Coronary artery (tissue), 2 donors: ENCODE measurements at regions not wholly inside any gene's neighbourhood (a gene's known extent, or its start where the extent isn't known, plus 50 kb on each side); places are given as distances from the start of the nearest gene placed in this dataset.

Experiments
- DNase-seq: peaks from one replicate; pipeline ENCODE4 v3.0.0-alpha.2; 2017; ENCODE audit warnings: low spot score
- H3K27ac ChIP-seq, 2 donors: fragments of 200-600 bp; sonication (generic); one replicate each; pipeline ENCODE4 v1.5.1; 2016 to 2019
- H3K4me3 ChIP-seq: fragments of 200-600 bp; sonication (generic); 2 replicates; pipeline ENCODE4 v1.5.1; 2016; ENCODE audit warnings: mild to moderate bottlenecking, moderate library complexity
- TF ChIP-seq, protein P1 (sequence below): fragments of 200-600 bp; sonication (generic); IDR thresholded peaks from one replicate; pipeline ENCODE4 v1.5.1; 2019; ENCODE audit warnings: antibody characterized with exemption

DNA sequence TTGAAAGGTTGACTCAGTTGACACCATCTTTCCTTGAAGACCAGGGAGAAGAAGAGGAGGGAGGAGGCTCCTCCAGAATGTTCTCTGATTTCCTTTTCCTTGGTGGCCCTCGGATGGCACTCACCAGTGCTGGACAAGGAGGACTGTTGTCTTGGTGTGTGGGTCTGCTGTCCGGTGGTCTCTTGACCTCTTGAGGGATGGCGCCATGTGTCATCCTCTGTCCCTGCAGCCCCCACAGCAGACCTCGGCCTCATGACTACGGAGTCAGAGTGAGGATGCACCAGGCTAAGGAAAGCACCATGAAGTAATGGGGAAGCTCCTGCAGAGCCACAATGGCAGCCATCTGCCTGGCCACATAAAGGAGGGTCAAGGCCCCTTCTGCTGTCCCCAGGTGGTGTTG, 475.0 kb downstream of the GLRX3 start:
- Histone ChIP-seq H3K4me3 (no peak overlapping the region), H3K27ac (no peak overlapping the region)
- DNase-seq = no peak
- TF ChIP-seq, protein P1, sequence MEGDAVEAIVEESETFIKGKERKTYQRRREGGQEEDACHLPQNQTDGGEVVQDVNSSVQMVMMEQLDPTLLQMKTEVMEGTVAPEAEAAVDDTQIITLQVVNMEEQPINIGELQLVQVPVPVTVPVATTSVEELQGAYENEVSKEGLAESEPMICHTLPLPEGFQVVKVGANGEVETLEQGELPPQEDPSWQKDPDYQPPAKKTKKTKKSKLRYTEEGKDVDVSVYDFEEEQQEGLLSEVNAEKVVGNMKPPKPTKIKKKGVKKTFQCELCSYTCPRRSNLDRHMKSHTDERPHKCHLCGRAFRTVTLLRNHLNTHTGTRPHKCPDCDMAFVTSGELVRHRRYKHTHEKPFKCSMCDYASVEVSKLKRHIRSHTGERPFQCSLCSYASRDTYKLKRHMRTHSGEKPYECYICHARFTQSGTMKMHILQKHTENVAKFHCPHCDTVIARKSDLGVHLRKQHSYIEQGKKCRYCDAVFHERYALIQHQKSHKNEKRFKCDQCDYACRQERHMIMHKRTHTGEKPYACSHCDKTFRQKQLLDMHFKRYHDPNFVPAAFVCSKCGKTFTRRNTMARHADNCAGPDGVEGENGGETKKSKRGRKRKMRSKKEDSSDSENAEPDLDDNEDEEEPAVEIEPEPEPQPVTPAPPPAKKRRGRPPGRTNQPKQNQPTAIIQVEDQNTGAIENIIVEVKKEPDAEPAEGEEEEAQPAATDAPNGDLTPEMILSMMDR = no peak

DNA sequence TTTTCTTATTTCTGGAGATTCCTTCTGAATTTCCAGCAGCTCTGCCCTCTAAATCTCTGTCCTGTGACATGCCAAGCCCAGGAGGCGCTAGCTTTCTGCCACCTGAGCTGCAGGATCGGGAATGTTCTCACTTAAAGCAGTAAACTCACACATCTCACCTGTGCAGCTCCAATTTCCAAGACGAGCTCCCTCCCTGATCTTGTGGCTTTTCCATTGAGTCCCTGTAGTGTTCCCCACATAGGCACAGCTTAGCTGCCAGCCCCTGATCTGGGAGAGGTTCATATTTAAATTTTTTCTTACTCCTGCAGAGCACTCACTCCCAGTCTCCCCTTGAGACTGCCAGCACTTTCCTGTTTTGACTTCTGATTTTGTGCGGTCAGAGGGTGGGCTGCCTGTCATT, 479.3 kb downstream of the GLRX3 start:
- no peak for DNase-seq

DNA sequence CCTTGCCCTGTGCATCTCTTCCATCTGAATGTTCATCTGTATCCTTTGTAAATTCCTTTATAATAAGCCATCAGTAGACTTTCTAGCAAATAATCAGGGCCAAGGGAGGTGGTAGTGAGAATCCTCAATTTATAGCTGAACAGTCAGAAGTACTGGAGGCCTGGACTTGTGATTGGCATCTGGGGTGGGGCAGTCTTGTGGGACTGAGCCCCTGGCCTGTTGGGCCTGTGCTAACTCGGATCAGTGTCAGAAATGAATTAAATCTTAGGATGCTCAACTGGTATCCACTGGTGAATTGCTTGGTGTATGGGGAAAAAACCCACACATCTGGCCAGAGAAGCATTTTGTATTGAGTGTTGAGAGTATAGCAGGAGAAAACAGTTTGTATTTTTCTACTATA, 481.8 kb downstream of the GLRX3 start:
- TF ChIP-seq, protein P1 = no peak
- no peak for DNase-seq
- Histone ChIP-seq H3K4me3 (no peak overlapping the region), H3K27ac (no peak overlapping the region)

More for the DNA sequence above, 479.3 kb downstream of the GLRX3 start:
- H3K4me3 ChIP-seq = no peak overlapping the region
- H3K27ac ChIP-seq = no peak overlapping the region
- TF ChIP-seq, protein P1 = no peak

DNA sequence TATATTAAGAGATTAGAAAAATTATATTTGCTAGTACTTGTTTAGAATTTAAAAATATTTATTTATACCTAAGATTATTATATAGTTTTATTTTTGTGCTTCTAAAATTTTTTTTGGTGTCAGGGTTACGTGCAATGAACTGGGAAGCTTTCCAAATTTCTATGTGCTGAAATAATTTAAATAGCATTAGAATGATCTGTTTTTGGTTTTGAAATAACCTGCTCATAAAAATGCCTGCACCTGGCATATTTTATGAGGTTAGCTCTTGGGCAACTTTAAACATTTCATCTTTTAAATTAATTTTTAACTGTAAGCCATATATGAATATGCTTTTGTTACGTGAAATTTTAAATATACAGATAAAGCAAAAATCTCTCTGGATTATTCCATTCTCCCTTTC, 482.5 kb downstream of the GLRX3 start:
- DNase-seq = no peak
- Histone ChIP-seq H3K4me3 (no peak overlapping the region), H3K27ac (no peak overlapping the region)
- TF ChIP-seq, protein P1 = no peak

DNA sequence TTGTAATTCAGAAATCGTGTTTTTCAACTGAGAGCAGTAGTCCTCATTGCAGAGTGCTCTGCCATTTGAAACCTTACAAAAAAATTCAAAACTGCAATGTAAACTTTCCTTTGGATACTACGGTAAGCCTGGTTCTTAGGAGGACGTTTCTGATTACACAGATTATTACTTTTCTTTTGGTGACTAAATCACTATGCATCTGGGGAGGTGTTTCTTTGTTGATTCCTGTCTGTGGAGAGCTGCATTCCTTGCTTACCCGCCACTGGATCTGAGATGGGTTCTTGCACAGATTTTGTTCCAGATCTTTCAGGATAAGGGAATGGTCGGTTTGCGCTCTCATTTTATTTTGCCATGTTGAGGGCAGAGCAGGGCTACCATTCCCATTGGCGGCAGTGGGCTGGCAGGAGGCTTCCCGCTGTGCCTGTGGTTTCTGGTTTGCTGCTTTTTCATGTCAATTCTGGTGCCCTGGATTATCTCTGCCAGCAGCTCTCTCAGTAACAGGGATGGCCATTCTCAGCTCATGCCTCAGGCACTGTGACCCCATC, 485.1 kb downstream of the GLRX3 start:
- H3K27ac ChIP-seq = no peak overlapping the region
- no peak overlapping the region for H3K4me3 ChIP-seq
- TF ChIP-seq, protein P1 = no peak
- no peak for DNase-seq

DNA sequence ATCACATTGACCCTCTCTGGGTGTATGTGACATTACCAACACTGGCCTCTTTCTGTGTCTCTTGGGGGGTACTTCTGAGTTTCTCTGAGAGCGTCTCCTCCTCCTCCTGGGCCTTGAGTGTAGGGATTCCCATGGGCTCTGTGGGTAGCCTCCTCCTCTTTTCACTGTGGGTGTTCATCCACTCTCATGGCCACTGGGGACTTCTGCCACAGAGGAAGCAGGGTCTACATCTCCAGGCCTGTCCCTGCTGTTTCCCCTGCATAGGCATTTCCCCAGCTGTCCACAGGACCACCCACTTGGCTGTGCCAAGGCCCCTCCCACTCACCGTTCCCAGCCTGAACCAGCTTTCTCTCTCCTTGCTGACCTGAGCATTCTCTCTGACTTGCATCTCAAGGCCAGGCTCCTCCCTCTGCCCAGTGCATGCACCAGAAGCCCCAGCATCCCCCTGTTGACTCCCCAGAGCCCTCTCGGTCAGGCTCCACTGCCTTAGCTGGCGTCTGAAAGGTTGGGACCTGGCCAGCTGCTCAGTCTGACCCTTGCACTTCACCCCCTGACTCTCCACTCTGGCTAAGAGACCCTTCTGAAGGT, 487.6 kb downstream of the GLRX3 start:
- TF ChIP-seq, protein P1 = no peak
- Histone ChIP-seq H3K4me3 (no peak overlapping the region), H3K27ac (no peak overlapping the region)
- no peak for DNase-seq

DNA sequence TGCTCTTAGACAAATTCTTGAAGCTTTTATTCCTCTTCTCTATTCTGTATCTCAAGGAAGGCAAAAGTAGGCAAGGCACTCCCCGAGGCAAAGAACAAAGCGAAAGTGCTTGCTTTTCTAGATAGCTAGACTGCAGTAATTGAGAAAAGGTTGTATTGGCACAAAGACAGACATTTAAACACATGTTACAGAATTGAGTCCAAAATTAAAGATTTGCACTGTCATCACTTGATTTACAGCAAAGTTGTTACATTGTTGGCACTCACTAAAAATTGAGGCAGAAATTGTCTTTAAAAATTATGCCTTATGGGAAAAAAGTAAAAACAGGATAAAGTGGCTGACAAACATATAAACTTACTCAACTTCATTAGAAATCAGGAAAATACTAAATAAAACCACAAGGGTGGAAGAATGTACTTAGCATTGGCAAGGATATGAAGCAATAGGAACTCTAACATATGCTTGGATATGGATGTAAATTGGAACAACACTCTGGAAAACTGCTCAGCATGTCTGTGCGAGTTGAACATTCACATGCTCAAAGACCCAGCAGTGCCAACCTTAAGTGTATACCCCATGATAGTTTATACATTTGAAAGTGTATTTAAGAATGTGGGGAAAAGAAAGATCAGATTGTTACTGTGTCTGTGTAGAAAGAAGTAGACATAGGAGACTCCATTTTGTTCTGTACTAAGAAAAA, 491.3 kb downstream of the GLRX3 start:
- DNase-seq = no peak
- no peak overlapping the region for H3K27ac ChIP-seq
- TF ChIP-seq, protein P1 = no peak
- no peak overlapping the region for H3K4me3 ChIP-seq
